Body of pancreas (tissue), 4 donors: ENCODE measurements at regions not wholly inside any gene's neighbourhood (a gene's known extent, or its start where the extent isn't known, plus 50 kb on each side); places are given as distances from the start of the nearest gene placed in this dataset.

ENCODE experiments used
- ATAC-seq: fragments of 150-250 bp; one replicate; pipeline ENCODE4 v1.9.1; 2016
- DNase-seq, 4 donors: peaks; one replicate each; pipeline ENCODE4 v3.0.0-alpha.2; 2019
- H3K27ac ChIP-seq, 4 donors: fragments of 200-600 bp; sonication (generic); 1 replicate in 3 of 4; 2 replicates in 1 of 4; pipeline versions ENCODE4 v1.5.1 to v1.6.1; 2016 to 2019; ENCODE audit warnings: mild to moderate bottlenecking in 1 of 4, mixed read lengths in 1 of 4, moderate library complexity in 1 of 4
- H3K27me3 ChIP-seq, 2 donors: fragments of 200-600 bp; sonication (generic); one replicate each; pipeline ENCODE4 v1.6.0; 2016; ENCODE audit warnings: mild to moderate bottlenecking in 1 of 2
- H3K36me3 ChIP-seq, 2 donors: fragments of 200-600 bp; sonication (generic); replicated peaks in 1 of 2; 2 replicates each; pipeline ENCODE4 v1.5.1; 2016; ENCODE audit warnings: low read depth in 2 of 2; ENCODE audit not compliant: insufficient read depth in 1 of 2
- H3K4me1 ChIP-seq: fragments of 200-600 bp; sonication (generic); one replicate; pipeline ENCODE4 v1.6.0; 2016
- H3K4me3 ChIP-seq, 2 donors: fragments of 200-600 bp; sonication (generic); 1 replicate in 1 of 2; 2 replicates in 1 of 2; pipeline ENCODE4 v1.5.1; 2016 to 2019
- H3K9me3 ChIP-seq, 3 donors: fragments of 200-600 bp; sonication (generic); 1 replicate in 2 of 3; 2 replicates in 1 of 3; pipeline ENCODE4 v1.5.1; 2016
- CTCF ChIP-seq, 7 experiments: fragments of 450-650 bp in 4 of 7; fragments of 200-600 bp in 3 of 7; sonication (generic) in 3 of 7; IDR thresholded peaks; one replicate each; pipeline ENCODE4 v1.5.1; 2016 to 2019; ENCODE audit warnings: antibody characterized with exemption in 7 of 7
- POLR2A ChIP-seq, 3 donors: fragments of 450-650 bp; IDR thresholded peaks; one replicate each; pipeline ENCODE4 v1.6.1; 2016; ENCODE audit warnings: antibody characterized with exemption in 3 of 3, mild to moderate bottlenecking in 2 of 3
- WGBS, 2 donors: methylation state at CpG; one replicate each; pipeline ENCODE4 v1.1.5; 2017; 5-methylcytosine and 5-hydroxymethylcytosine counted together
- intact Hi-C: fragments of 100-400 bp; cut with DNase I; formaldehyde crosslinking; loops from one replicate; pipeline ENCODE4 v1.15.1; 2023

DNA sequence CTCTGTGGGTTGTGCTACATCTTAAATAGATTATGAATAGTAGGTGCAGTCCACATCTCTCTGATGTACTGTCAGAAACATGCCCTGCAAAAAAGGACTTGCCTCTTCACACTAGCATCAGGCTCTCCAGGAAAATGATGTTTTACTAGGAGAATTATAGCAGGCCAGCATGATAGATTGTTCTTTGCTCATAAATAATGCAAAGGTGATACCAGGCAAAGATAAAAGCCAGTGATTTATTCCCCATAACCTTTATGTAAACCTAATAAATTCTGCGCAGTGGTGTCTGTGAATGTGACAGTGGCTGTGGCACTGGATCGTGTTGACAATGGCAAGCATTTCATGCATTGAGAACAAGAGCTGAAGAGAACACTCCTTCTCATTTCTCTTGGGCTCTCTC, 646.5 kb upstream of the SEL1L start:
- DNase-seq, result no peak
- 78 to 79% methylated on average over 2 of the region's 2 CpGs for WGBS, 2 donors
- no peak overlapping the region for H3K27ac ChIP-seq
- TF ChIP-seq POLR2A (IDR thresholded peaks at IDR 0.05) (no peak), CTCF (IDR thresholded peaks at IDR 0.05) (no peak)
- H3K36me3 ChIP-seq, result no peaks in the 10 kb centered on the region
- no peaks in the 10 kb centered on the region for H3K9me3 ChIP-seq
- no peaks in the 10 kb centered on the region for H3K4me1 ChIP-seq
- intact Hi-C loops, result no loop called here
- no peak for ATAC-seq
- no peak overlapping the region for H3K4me3 ChIP-seq
- H3K27me3 ChIP-seq, result no peaks in the 10 kb centered on the region

- no peaks in the 10 kb centered on the region for H3K27me3 ChIP-seq
- H3K4me3 ChIP-seq, result no peak overlapping the region
- H3K27ac ChIP-seq, result no peak overlapping the region
- ATAC-seq (no peak), DNase-seq (no peak)
- no peaks in the 10 kb centered on the region for H3K9me3 ChIP-seq
- intact Hi-C loops, result no loop called here
- H3K4me1 ChIP-seq, result no peaks in the 10 kb centered on the region
- H3K36me3 ChIP-seq, result no peaks in the 10 kb centered on the region
- no peak for TF ChIP-seq POLR2A (IDR thresholded peaks at IDR 0.05)
- TF ChIP-seq CTCF (IDR thresholded peaks at IDR 0.05), result peak in 1 of 7 experiments; percentile 5
Measured at GRCh38 chr14:82182646-82183045, 649.0 kb upstream of the SEL1L start.

- Histone ChIP-seq H3K27me3 (no peaks in the 10 kb centered on the region), H3K4me1 (no peaks in the 10 kb centered on the region), H3K9me3 (peaks cover 0 to 5% (median 3%) of the 10 kb centered on the region in 3 donors), H3K4me3 (no peak overlapping the region), H3K27ac (no peak overlapping the region), H3K36me3 (no peaks in the 10 kb centered on the region)
- WGBS, 2 donors, result 32 to 38% methylated on average over 3 of the region's 3 CpGs
- no peak for DNase-seq
- no peak for ATAC-seq
- intact Hi-C loops, result no loop called here
- no peak for TF ChIP-seq CTCF (IDR thresholded peaks at IDR 0.05)
- no peak for TF ChIP-seq POLR2A (IDR thresholded peaks at IDR 0.05)
Measured at GRCh38 chr14:82190742-82191141, 657.1 kb upstream of the SEL1L start.

DNA sequence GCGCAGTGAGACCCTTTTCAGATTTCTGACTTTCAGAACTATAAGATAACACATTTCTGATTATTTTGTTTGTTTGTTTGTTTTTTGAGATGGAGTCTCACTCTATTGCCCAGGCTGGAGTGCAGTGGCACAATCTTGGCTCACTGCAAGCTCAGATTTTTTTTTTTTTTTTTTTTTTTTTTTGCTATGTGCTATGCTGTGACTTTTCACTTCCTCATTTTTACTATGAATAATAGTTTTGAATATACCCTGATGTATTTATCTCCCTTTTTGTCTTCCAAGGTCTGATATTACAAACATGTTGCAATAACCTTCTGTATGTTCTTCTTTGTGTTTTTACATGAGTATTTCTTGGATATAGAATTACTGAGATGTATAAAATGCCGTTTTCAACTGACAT, 658.7 kb upstream of the SEL1L start:
- Histone ChIP-seq H3K4me1 (no peaks in the 10 kb centered on the region), H3K36me3 (no peaks in the 10 kb centered on the region), H3K4me3 (no peak overlapping the region), H3K9me3 (peaks cover 0 to 5% (median 3%) of the 10 kb centered on the region in 3 donors), H3K27ac (no peak overlapping the region), H3K27me3 (no peaks in the 10 kb centered on the region)
- WGBS, 2 donors, result 30 to 39% methylated on average over 2 of the region's 2 CpGs
- intact Hi-C loops, result no loop called here
- no peak for TF ChIP-seq POLR2A (IDR thresholded peaks at IDR 0.05)
- no peak for TF ChIP-seq CTCF (IDR thresholded peaks at IDR 0.05)
- no peak for DNase-seq
- no peak for ATAC-seq

DNA sequence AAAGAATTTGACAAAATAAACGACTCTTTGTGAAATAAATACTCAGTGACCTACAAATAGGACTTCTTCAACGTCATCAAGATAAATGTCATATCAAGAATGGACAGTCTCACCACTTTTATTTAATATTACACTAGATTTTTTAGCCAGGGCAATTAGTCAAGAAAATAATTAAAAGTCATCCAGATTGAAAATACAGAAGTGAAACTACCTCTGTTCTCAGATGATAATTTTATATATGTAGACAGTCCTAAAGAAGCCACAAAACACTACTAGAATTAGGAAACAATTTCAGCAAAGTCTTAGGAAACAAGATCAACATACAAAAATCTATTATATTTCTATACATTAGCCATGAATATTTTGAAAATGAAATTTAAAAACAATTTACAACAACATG, 689.6 kb upstream of the SEL1L start:
- no peak overlapping the region for H3K27ac ChIP-seq
- intact Hi-C loops, result no loop called here
- 8 to 27% methylated on average over 2 of the region's 2 CpGs for WGBS, 2 donors
- no peak overlapping the region for H3K4me3 ChIP-seq
- TF ChIP-seq CTCF (IDR thresholded peaks at IDR 0.05) (no peak), POLR2A (IDR thresholded peaks at IDR 0.05) (no peak)
- H3K4me1 ChIP-seq, result no peaks in the 10 kb centered on the region
- H3K36me3 ChIP-seq, result no peaks in the 10 kb centered on the region
- H3K9me3 ChIP-seq, result no peaks in the 10 kb centered on the region
- H3K27me3 ChIP-seq, result no peaks in the 10 kb centered on the region
- DNase-seq (no peak), ATAC-seq (no peak)
